IMR-90 (cell line): ENCODE measurements at regions not wholly inside any gene's neighbourhood (a gene's known extent, or its start where the extent isn't known, plus 50 kb on each side); places are given as distances from the start of the nearest gene placed in this dataset.

ENCODE experiments used
- ATAC-seq: fragments of 200-7000 bp; cut with Tn5 transposase; 2 replicates; pipeline ENCODE4 v1.9.1; 2020; ENCODE audit warnings: low read depth, mild to moderate bottlenecking, moderate library complexity
- BruUV-seq: library from RNA; stranded (reverse); fragments of 400-500 nt; replicated peaks from 2 replicates; lab custom pipeline; 2021; lab: Mats Ljungman, UMichigan
- CTCF ChIA-PET: fragments of 300-600 bp; formaldehyde crosslinking; extraction: SDS; loops from one replicate; lab custom pipeline; 2021; ENCODE audit warnings: antibody characterized with exemption; lab: Yijun Ruan, JAX
- POLR2A ChIA-PET: fragments of 300-600 bp; sonication (Branson Sonifier 250); formaldehyde crosslinking; loops from one replicate; lab custom pipeline; 2022; ENCODE audit warnings: antibody characterized with exemption; ENCODE audit not compliant: unreplicated experiment; lab: Charles Lee
- DNase-seq: peaks from one replicate; pipeline ENCODE4 v3.0.0; 2013
- H2AFZ ChIP-seq: replicated peaks from 2 replicates; pipeline ENCODE3; 2013; ENCODE audit warnings: low read length, mild to moderate bottlenecking; ENCODE audit not compliant: poor library complexity
- H2AK5ac ChIP-seq: 2 replicates; pipeline ENCODE4 v1.6.1; 2013; ENCODE audit warnings: low read depth, low read length, inconsistent platforms
- H2AK9ac ChIP-seq: replicated peaks from 2 replicates; pipeline ENCODE3; 2013; ENCODE audit warnings: mild to moderate bottlenecking, low read depth, low read length, moderate library complexity; ENCODE audit not compliant: poor library complexity
- H2BK120ac ChIP-seq: 2 replicates; pipeline ENCODE4 v1.6.1; 2013; ENCODE audit warnings: low read depth, low read length, inconsistent platforms
- H2BK15ac ChIP-seq: 3 replicates; pipeline ENCODE4 v1.6.1; 2013; ENCODE audit warnings: low read depth, low read length, inconsistent platforms
- H2BK20ac ChIP-seq: 2 replicates; pipeline ENCODE4 v1.6.1; 2013; ENCODE audit warnings: low read depth, mild to moderate bottlenecking, inconsistent platforms, low read length, moderate library complexity
- H2BK5ac ChIP-seq: 2 replicates; pipeline ENCODE4 v1.6.1; 2013; ENCODE audit warnings: mild to moderate bottlenecking, low read depth, low read length, inconsistent platforms; ENCODE audit not compliant: poor library complexity, severe bottlenecking
- H3K14ac ChIP-seq: replicated peaks from 2 replicates; pipeline ENCODE4 v1.6.1; 2013; ENCODE audit warnings: low read depth, low read length, inconsistent platforms
- H3K18ac ChIP-seq: 2 replicates; pipeline ENCODE4 v1.6.1; 2013; ENCODE audit warnings: low read depth, low read length, control low read depth
- H3K23ac ChIP-seq: 2 replicates; pipeline ENCODE4 v1.6.1; 2013; ENCODE audit warnings: low read depth, low read length, inconsistent platforms
- H3K27ac ChIP-seq: 2 replicates; pipeline ENCODE4 v1.5.1; 2013; ENCODE audit warnings: mild to moderate bottlenecking, control low read depth, low read length; ENCODE audit not compliant: insufficient read depth
- H3K27me3 ChIP-seq: 2 replicates; pipeline ENCODE4 v1.6.1; 2013; ENCODE audit warnings: low read length; ENCODE audit not compliant: control insufficient read depth, insufficient read depth
- H3K36me3 ChIP-seq: 2 replicates; pipeline ENCODE4 v1.6.1; 2013; ENCODE audit warnings: low read length, mixed read lengths; ENCODE audit not compliant: control insufficient read depth, insufficient read depth
- H3K4ac ChIP-seq: 2 replicates; pipeline ENCODE4 v1.6.1; 2013; ENCODE audit warnings: low read depth, low read length, inconsistent platforms
- H3K4me1 ChIP-seq: 2 replicates; pipeline ENCODE4 v1.6.1; 2013; ENCODE audit warnings: low read length, mixed read lengths; ENCODE audit not compliant: control insufficient read depth, insufficient read depth
- H3K4me2 ChIP-seq: 2 replicates; pipeline ENCODE4 v1.6.1; 2013; ENCODE audit warnings: low read depth, mild to moderate bottlenecking, control low read depth, low read length, moderate library complexity
- H3K4me3 ChIP-seq: 2 replicates; pipeline ENCODE4 v1.5.1; 2013; ENCODE audit warnings: low read depth, mild to moderate bottlenecking, control low read depth, low read length, moderate library complexity; ENCODE audit not compliant: insufficient read depth
- H3K56ac ChIP-seq: 2 replicates; pipeline ENCODE4 v1.6.1; 2013; ENCODE audit warnings: low read length, inconsistent platforms; ENCODE audit not compliant: insufficient read depth; ENCODE audit errors: extremely low read depth
- H3K79me1 ChIP-seq, 2 experiments: 2 replicates each; pipeline ENCODE4 v1.6.1; 2013; ENCODE audit warnings: low read length in 2 of 2, inconsistent platforms in 1 of 2, low read depth in 1 of 2
- H3K9ac ChIP-seq: 2 replicates; pipeline ENCODE4 v1.6.1; 2013; ENCODE audit warnings: low read depth, low read length, control low read depth
- H3K9me1 ChIP-seq: 2 replicates; pipeline ENCODE4 v1.6.1; 2013; ENCODE audit warnings: low read length, inconsistent platforms; ENCODE audit not compliant: insufficient read depth
- H3K9me3 ChIP-seq: 2 replicates; pipeline ENCODE4 v1.6.1; 2013; ENCODE audit warnings: low read length; ENCODE audit not compliant: control insufficient read depth, insufficient read depth
- H4K20me1 ChIP-seq: 2 replicates; pipeline ENCODE4 v1.6.1; 2013; ENCODE audit warnings: low read length, inconsistent platforms; ENCODE audit not compliant: insufficient read depth
- H4K5ac ChIP-seq: 2 replicates; pipeline ENCODE4 v1.6.1; 2013; ENCODE audit warnings: mild to moderate bottlenecking, low read depth, low read length, control low read depth
- H4K8ac ChIP-seq, 2 experiments: 2 replicates each; pipeline ENCODE4 v1.6.1; 2013; ENCODE audit warnings: low read depth in 2 of 2, low read length in 2 of 2, control low read depth in 1 of 2, inconsistent platforms in 1 of 2
- H4K91ac ChIP-seq: 2 replicates; pipeline ENCODE4 v1.6.1; 2013; ENCODE audit warnings: low read depth, low read length, inconsistent platforms; ENCODE audit not compliant: insufficient read depth
- CEBPB ChIP-seq: IDR thresholded peaks from 2 replicates; pipeline ENCODE4 v1.6.1; 2012; ENCODE audit warnings: low read depth, low read length, improper control_type of control experiment
- POLR2A ChIP-seq: IDR thresholded peaks from 2 replicates; pipeline ENCODE4 v1.6.1; 2012; ENCODE audit warnings: mild to moderate bottlenecking, low read depth, low read length
- RAD21 ChIP-seq: IDR thresholded peaks from 2 replicates; pipeline ENCODE4 v1.6.1; 2012; ENCODE audit warnings: low read length, improper control_type of control experiment
- SMC3 ChIP-seq: fragments of 150-350 bp; IDR thresholded peaks from 2 replicates; pipeline ENCODE4 v1.6.1; 2016; ENCODE audit warnings: low read depth, mild to moderate bottlenecking, antibody characterized with exemption, low read length, moderate library complexity
- WGBS, 2 experiments: methylation state at CpG; one replicate each; pipeline versions ENCODE4 v1.1.5 to v1.1.7; 2013; ENCODE audit warnings: missing lambda C conversion rate in 2 of 2; ENCODE audit not compliant: insufficient read length in 1 of 2; ENCODE audit errors: extremely low coverage in 2 of 2; 5-methylcytosine and 5-hydroxymethylcytosine counted together
- dilution Hi-C: fragments of 300-500 bp; cut with HindIII; formaldehyde crosslinking; loops from one replicate; pipeline ENCODE4 v1.14.3; 2018; ENCODE audit warnings: low sequenced_read_pairs; ENCODE audit not compliant: unreplicated experiment
- in situ Hi-C: fragments of 300-500 bp; cut with MboI; formaldehyde crosslinking; loops from 3 replicates; pipeline ENCODE4 v1.14.3; 2019; ENCODE audit warnings: low sequenced_read_pairs, inconsistent platforms, mixed read lengths
- intact Hi-C: fragments of 100-400 bp; cut with micrococcal nuclease; formaldehyde crosslinking; loops from 2 replicates; pipeline ENCODE4 v1.10.0; 2022

GRCh38 chr13:77412860-77413259 lies 86.0 kb upstream of the MYCBP2 start:
- Histone ChIP-seq H3K23ac (no peak overlapping the region), H4K91ac (no peak overlapping the region), H2BK15ac (no peak overlapping the region), H3K9me3 (no peaks in the 10 kb centered on the region), H3K4ac (no peak overlapping the region), H2BK120ac (no peak overlapping the region), H3K4me1 (no peaks in the 10 kb centered on the region), H3K27me3 (peaks cover 4% of the 10 kb centered on the region), H2BK20ac (no peak overlapping the region), H2BK5ac (no peak overlapping the region), H3K14ac (no peak overlapping the region), H4K5ac (no peak overlapping the region), H2AK5ac (no peak overlapping the region), H3K4me3 (no peak overlapping the region), H3K79me1 (no peaks in the 10 kb centered on the region), H3K9me1 (no peaks in the 10 kb centered on the region), H3K9ac (no peak overlapping the region), H3K4me2 (no peak overlapping the region), H3K27ac (no peak overlapping the region), H3K56ac (no peak overlapping the region), H3K36me3 (no peaks in the 10 kb centered on the region), H3K18ac (no peak overlapping the region), H2AK9ac (no peak overlapping the region), H2AFZ (no peak overlapping the region), H4K8ac (no peak overlapping the region), H4K20me1 (no peaks in the 10 kb centered on the region)
- ATAC-seq (no peak), DNase-seq (no peak)
- no peak for TF ChIP-seq SMC3
- no peak for TF ChIP-seq POLR2A
- TF ChIP-seq RAD21: no peak
- no peak for TF ChIP-seq CEBPB
- no TSS peak for BruUV-seq
- intact Hi-C loops: no loop called here
- in situ Hi-C loops: no loop called here
- no CpG with 5 or more reads among the region's 2 CpGs for WGBS, 2 experiments
- dilution Hi-C loops: no loop called here
- CTCF ChIA-PET: no interaction called here
- POLR2A ChIA-PET: no interaction called here
